BLaER1 treated with 17β-estradiol and CSF1 and Interleukin-3, amounts not matched to agents 10 nM and 100 nM (cell line): ENCODE measurements at regions not wholly inside any gene's neighbourhood (a gene's known extent, or its start where the extent isn't known, plus 50 kb on each side); places are given as distances from the start of the nearest gene placed in this dataset.

Source experiments
- H3K27ac ChIP-seq, 11 experiments: shearing (Covaris generic); formaldehyde crosslinking; 2 replicates each; pipeline ENCODE4 v1.8.1; 2022
- H3K27me3 ChIP-seq, 11 experiments: shearing (Covaris generic); formaldehyde crosslinking; 2 replicates each; pipeline ENCODE4 v1.8.1; 2022
- H3K36me3 ChIP-seq, 11 experiments: shearing (Covaris generic); formaldehyde crosslinking; 2 replicates each; pipeline ENCODE4 v1.8.1; 2022
- H3K4me1 ChIP-seq, 10 experiments: shearing (Covaris generic); formaldehyde crosslinking; 2 replicates each; pipeline ENCODE4 v1.8.1; 2022
- H3K4me2 ChIP-seq, 11 experiments: shearing (Covaris generic); formaldehyde crosslinking; 2 replicates each; pipeline ENCODE4 v1.8.1; 2022
- H3K4me3 ChIP-seq, 10 experiments: shearing (Covaris generic); formaldehyde crosslinking; 2 replicates each; pipeline ENCODE4 v1.8.1; 2022
- H3K9ac ChIP-seq, 11 experiments: shearing (Covaris generic); formaldehyde crosslinking; 2 replicates each; pipeline ENCODE4 v1.8.1; 2022
- H3K9me3 ChIP-seq, 11 experiments: shearing (Covaris generic); formaldehyde crosslinking; replicated peaks in 1 of 11; 2 replicates each; pipeline ENCODE4 v1.8.1; 2022
- H4K20me1 ChIP-seq, 11 experiments: shearing (Covaris generic); formaldehyde crosslinking; 2 replicates each; pipeline ENCODE4 v1.8.1; 2022
- Cebpa-rat ChIP-seq, 11 experiments: shearing (Covaris generic); IDR thresholded peaks; 2 replicates each; pipeline ENCODE4 v1.8.1; 2022

DNA sequence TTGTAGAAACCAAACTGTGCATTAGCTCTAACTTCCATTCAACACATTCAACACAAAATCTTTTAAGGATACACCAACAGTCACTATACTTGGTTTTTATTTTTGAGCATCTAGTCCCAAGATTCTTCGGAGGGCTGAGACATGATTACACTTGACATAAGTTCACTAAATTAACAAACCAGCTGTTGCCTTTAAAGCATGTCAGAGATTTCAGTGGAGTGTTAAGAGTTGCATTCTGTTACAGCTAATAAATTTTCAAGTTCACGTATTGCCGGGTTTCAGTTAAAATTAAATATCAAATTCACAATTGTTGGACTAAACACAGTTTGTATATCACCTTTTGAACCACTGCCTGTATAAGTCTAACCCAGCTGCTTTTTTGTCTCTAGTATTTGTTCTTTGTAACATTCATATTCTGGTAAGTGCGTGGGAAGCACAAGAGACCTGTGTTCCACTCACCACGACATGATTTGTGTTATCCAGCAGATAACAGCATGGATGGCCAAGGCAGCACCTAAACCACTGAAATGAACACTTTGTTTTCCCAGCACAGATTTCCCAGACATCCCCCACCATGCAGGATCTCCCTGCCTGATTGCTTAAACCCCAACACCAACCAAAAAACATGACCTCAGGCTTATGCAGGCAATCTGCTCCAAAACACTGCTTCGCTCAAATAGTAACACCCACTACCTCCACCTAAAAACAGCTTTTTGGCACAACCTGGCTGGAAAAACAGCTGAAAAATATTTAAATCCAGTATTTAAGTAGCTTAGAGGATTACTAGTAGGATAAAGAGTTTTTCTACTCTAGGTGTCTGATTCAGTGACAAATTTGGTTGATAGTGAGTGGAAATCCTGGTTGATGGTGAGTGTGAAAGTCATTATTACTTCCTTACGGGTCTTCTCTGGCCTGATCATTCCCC, 286.5 kb upstream of the NT5E start:
- H3K4me2 ChIP-seq, result no peak overlapping the region
- H3K9ac ChIP-seq, result no peak overlapping the region
- no peak overlapping the region for H3K4me3 ChIP-seq
- H3K36me3 ChIP-seq, result no peaks in the 10 kb centered on the region
- H3K9me3 ChIP-seq, result no peaks in the 10 kb centered on the region
- H4K20me1 ChIP-seq, result no peaks in the 10 kb centered on the region
- H3K27ac ChIP-seq, result no peak overlapping the region
- no peak for TF ChIP-seq Cebpa-rat (IDR thresholded peaks at IDR 0.05)
- H3K4me1 ChIP-seq, result no peaks in the 10 kb centered on the region
- no peaks in the 10 kb centered on the region for H3K27me3 ChIP-seq

GRCh38 chr6:85157311-85157710, 292.6 kb upstream of the NT5E start:
- no peak overlapping the region for H3K27ac ChIP-seq
- no peak overlapping the region for H3K4me3 ChIP-seq
- no peaks in the 10 kb centered on the region for H3K4me1 ChIP-seq
- H3K27me3 ChIP-seq, result no peaks in the 10 kb centered on the region
- no peak overlapping the region for H3K9ac ChIP-seq
- no peak overlapping the region for H3K4me2 ChIP-seq
- TF ChIP-seq Cebpa-rat (IDR thresholded peaks at IDR 0.05), result no peak
- no peaks in the 10 kb centered on the region for H3K36me3 ChIP-seq
- H4K20me1 ChIP-seq, result no peaks in the 10 kb centered on the region
- H3K9me3 ChIP-seq, result no peaks in the 10 kb centered on the region

DNA sequence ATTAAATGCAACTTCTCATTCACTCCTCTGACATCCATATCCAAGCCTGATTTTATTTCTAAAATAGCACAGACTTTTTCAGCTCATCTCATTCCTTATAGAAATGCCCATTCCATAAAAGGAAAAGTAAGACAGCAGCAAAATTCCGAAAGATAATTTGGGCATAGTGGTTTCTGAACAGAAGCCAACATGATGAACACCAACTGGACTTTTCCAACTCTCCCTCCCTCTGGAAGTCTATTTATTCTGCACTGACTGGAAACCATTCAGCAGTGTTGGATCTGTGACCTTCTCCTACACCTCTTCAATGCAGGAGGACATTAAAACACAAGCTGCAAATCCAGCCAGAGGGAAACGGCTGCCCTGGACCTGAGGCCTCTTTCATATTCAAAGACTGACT, 306.2 kb upstream of the NT5E start:
- no peaks in the 10 kb centered on the region for H3K27me3 ChIP-seq
- no peaks in the 10 kb centered on the region for H3K9me3 ChIP-seq
- H4K20me1 ChIP-seq, result no peaks in the 10 kb centered on the region
- H3K27ac ChIP-seq, result no peak overlapping the region
- H3K36me3 ChIP-seq, result no peaks in the 10 kb centered on the region
- no peak overlapping the region for H3K4me2 ChIP-seq
- no peak overlapping the region for H3K9ac ChIP-seq
- TF ChIP-seq Cebpa-rat (IDR thresholded peaks at IDR 0.05), result no peak
- H3K4me3 ChIP-seq, result no peak overlapping the region
- peaks cover 0 to 15% (median 0%) of the 10 kb centered on the region in 10 experiments; a peak in 3 of 20 replicates for H3K4me1 ChIP-seq

DNA sequence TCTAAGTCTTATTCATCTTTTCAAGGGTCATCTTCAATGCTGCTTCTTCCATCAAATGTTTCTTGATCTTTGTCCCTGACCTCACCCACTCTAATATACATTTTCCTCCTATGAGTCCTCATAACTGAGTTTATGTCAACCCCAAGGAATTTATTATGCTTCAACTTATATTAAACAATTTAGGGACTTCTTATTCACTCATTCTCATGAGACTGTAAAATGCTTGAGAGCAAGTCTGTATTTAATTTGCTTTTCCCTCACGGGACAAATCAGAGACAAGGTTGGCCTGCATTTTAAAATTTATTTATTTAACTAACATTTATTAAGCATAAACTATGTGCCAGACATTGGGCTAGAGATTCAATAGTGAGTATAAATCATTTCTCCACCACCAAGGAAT, 312.0 kb upstream of the NT5E start:
- H3K9ac ChIP-seq, result no peak overlapping the region
- no peaks in the 10 kb centered on the region for H3K9me3 ChIP-seq

GRCh38 chr6:85136310-85136709, 313.6 kb upstream of the NT5E start:
- Histone ChIP-seq H3K9ac (no peak overlapping the region), H3K4me1 (peaks cover 0 to 8% (median 0%) of the 10 kb centered on the region in 10 experiments; a peak in 3 of 20 replicates), H3K27ac (no peak overlapping the region), H3K4me2 (no peak overlapping the region), H3K9me3 (no peaks in the 10 kb centered on the region), H4K20me1 (no peaks in the 10 kb centered on the region), H3K36me3 (no peaks in the 10 kb centered on the region), H3K27me3 (no peaks in the 10 kb centered on the region), H3K4me3 (no peak overlapping the region)
- TF ChIP-seq Cebpa-rat (IDR thresholded peaks at IDR 0.05), result no peak

More for the DNA sequence above, 312.0 kb upstream of the NT5E start:
- no peak overlapping the region for H3K4me3 ChIP-seq
- no peaks in the 10 kb centered on the region for H3K36me3 ChIP-seq
- no peaks in the 10 kb centered on the region for H3K27me3 ChIP-seq
- no peaks in the 10 kb centered on the region for H4K20me1 ChIP-seq
- peaks cover 0 to 15% (median 0%) of the 10 kb centered on the region in 10 experiments; a peak in 3 of 20 replicates for H3K4me1 ChIP-seq
- H3K4me2 ChIP-seq, result no peak overlapping the region
- TF ChIP-seq Cebpa-rat (IDR thresholded peaks at IDR 0.05), result no peak
- no peak overlapping the region for H3K27ac ChIP-seq

DNA sequence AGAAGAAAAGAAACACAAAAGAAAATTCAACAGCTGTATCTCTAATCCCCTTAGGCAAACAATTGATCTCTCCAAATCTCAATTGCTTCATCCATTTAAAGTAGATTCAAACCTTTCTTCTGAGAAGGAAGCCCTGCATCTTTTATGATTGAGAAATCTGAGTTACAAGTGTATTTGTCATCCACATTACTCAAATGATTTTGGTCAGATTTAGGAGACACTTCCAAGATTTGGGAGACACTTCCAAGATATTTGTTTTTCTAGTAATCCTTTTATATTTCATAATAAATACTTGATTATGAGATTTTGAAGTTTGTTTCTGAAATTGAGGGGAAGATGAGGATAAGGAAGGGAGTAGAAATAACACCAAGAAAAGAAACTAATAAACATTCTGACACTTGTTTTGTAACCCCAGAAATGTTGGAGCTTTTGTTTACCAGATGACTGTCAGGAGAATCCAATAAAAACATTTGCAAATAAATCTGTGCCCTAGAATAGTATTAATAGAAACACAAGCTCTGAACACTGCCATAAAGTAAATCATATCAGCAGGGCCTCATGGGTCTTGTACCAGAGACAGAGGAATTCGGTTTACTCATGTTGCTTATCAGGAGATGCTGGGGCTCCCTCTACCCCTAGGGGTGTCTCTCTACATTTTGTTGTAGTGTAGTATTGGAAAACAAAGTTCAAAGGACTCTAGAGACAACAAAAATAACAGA, 314.3 kb upstream of the NT5E start:
- H3K36me3 ChIP-seq, result no peaks in the 10 kb centered on the region
- H3K4me3 ChIP-seq, result no peak overlapping the region
- no peak overlapping the region for H3K9ac ChIP-seq
- no peaks in the 10 kb centered on the region for H3K27me3 ChIP-seq
- H3K4me1 ChIP-seq, result peaks cover 0 to under 1% (median 0%) of the 10 kb centered on the region in 10 experiments; a peak in 1 of 20 replicates
- H4K20me1 ChIP-seq, result no peaks in the 10 kb centered on the region
- no peak overlapping the region for H3K27ac ChIP-seq
- no peak for TF ChIP-seq Cebpa-rat (IDR thresholded peaks at IDR 0.05)
- no peak overlapping the region for H3K4me2 ChIP-seq
- H3K9me3 ChIP-seq, result no peaks in the 10 kb centered on the region

DNA sequence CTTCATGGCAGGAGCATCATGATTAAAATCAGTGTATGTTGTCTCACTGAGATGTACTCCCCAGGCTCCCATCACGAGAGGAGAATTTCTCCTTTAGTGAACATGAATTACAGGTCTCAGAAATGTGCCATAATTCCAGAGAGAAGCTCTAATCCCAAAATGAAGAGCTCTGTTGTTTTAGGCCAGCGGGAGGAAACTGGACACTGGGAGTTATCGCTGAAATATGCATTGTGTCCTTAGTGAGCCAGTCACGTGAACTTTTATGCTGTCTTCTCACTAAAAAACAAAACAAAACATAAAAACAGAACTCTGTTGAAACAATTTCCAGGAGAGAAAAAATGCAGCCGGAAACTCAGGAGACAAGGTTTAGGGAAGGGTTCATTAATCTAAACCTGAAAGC, 315.7 kb upstream of the NT5E start:
- Histone ChIP-seq H3K36me3 (no peaks in the 10 kb centered on the region), H3K4me3 (no peak overlapping the region), H3K27ac (no peak overlapping the region), H3K4me1 (no peaks in the 10 kb centered on the region), H3K9ac (no peak overlapping the region), H3K9me3 (no peaks in the 10 kb centered on the region), H3K27me3 (no peaks in the 10 kb centered on the region), H4K20me1 (no peaks in the 10 kb centered on the region), H3K4me2 (no peak overlapping the region)
- TF ChIP-seq Cebpa-rat (IDR thresholded peaks at IDR 0.05), result no peak

DNA sequence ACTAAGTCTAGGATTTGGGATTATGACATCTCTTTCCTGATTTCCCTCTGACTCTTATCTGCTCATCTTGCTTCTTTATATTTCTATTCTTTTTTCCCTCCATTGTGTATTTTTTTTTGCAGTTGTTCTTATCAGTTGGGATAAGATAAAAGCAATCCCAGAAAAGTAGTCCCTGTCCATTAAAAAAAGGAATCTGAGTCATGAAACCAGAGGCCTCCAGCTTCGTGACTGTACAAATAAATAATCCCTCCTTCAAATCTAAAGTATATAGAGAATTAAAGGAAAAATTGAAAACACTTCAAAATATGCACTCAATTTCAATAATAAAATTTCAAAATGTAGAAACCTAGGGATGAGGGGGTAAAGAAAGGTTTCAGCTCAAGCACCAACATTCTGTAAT, 317.8 kb upstream of the NT5E start:
- Histone ChIP-seq H3K36me3 (no peaks in the 10 kb centered on the region), H3K4me1 (no peaks in the 10 kb centered on the region), H3K4me3 (no peak overlapping the region), H3K27me3 (no peaks in the 10 kb centered on the region), H3K9me3 (no peaks in the 10 kb centered on the region), H4K20me1 (no peaks in the 10 kb centered on the region), H3K27ac (no peak overlapping the region), H3K4me2 (no peak overlapping the region), H3K9ac (no peak overlapping the region)
- TF ChIP-seq Cebpa-rat (IDR thresholded peaks at IDR 0.05), result no peak

DNA sequence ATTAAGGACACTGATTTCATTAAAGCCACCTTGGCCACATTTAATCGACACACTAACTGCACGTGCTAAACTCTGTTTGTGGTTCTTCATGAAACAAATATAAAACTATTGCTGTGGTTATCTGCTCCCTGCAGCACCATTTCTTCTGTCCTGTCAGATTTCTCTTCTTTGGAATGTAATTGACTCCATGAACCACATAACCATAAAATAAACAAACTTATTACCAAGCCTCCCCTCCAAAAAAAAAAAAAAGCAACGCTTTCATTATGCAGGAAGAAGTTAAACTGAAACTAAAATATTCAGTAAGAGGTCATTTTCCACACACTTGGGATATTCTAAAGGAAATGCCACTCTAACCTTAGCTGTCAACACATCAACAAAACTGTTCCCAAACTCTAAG, 319.1 kb upstream of the NT5E start:
- Histone ChIP-seq H3K36me3 (no peaks in the 10 kb centered on the region), H3K4me2 (no peak overlapping the region), H3K4me3 (no peak overlapping the region), H4K20me1 (no peaks in the 10 kb centered on the region), H3K9me3 (no peaks in the 10 kb centered on the region), H3K27ac (no peak overlapping the region), H3K4me1 (no peaks in the 10 kb centered on the region), H3K27me3 (no peaks in the 10 kb centered on the region), H3K9ac (no peak overlapping the region)
- TF ChIP-seq Cebpa-rat (IDR thresholded peaks at IDR 0.05), result no peak
